ENCODE measurements at regions not wholly inside any gene's neighbourhood (a gene's known extent, or its start where the extent isn't known, plus 50 kb on each side); places are given as distances from the start of the nearest gene placed in this dataset.
A peak's percentile ranks its signal among the peaks of the same experiment; 100 is the strongest.
"Not testable (repeated sequence)": the region's sequence is repeated elsewhere in the genome, so short reads cannot be mapped to it uniquely, and the experiment has no call there.

- DNase-seq: peak; percentile 13
Observed at GRCh38 chr9:100714372-100715099, 136.7 kb downstream of the CAVIN4 start.

DNA sequence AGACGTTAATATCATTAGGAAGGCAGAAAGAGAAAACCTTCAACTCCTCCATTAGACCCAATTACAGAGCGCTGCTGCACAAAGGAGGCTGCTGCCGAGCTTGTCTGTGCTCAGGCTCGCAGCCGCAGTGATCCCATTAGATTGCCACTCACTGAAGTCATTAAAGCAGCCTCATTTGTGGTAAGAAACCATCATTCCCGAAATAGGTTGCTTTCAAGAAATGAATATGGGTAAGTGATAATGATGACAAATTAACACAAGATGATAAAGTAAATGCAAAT lies 137.2 kb downstream of the CAVIN4 start:
- no peak for DNase-seq

GRCh38 chr9:100718717-100719116 lies 140.8 kb downstream of the CAVIN4 start:
- DNase-seq: no peak

- no peak for DNase-seq
Observed at GRCh38 chr9:100720922-100721321, 143.0 kb downstream of the CAVIN4 start.

- DNase-seq: no peak
Observed at GRCh38 chr9:100724886-100725285, 147.0 kb downstream of the CAVIN4 start.

DNA sequence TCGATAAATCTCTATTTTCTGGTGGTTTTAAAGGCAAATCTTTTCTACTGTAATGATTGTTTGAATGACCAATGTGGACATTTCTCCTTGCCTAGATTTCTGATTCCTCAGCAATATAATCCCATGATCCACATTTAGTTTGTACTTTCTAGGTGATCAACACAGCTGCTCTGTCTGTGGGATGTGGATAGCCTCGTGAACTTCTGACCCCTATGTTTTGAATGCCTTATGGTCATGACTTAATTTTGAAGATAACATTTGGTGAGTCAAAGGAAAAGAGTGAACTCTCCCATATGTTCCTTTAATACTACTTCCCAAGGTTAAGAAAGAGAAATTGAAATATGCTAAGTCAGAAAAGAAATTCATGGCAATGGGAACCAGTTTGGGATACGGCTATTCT lies 147.5 kb downstream of the CAVIN4 start:
- DNase-seq: no peak

DNA sequence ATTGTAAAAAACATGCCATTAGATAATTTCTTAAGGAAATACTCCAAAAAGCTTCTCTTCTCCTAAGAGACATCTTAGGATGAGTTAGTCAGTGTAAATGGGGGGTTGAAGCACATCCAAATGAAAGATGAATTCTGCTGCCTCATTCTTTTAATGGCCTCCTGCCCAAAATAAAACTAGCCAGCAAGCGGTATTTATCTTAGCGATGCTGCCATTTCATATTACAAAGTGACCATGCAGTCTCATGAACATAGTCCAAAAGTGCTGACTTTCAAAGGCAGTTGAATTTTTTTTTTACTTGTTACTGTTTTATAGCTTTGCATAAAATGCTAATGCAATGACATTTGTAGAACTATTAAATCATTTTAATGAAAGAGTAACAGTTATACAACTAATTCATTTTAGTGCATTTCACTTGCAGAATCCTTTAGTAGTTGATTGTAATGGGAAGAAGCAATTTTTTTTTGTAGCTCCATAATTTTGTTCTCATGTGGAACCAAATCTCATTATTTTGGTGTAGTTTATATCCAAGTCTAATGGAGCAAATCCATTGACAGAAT lies 151.5 kb downstream of the CAVIN4 start:
- DNase-seq: no peak

GRCh38 chr9:100730086-100730485 lies 152.2 kb downstream of the CAVIN4 start:
- DNase-seq: no peak

GRCh38 chr9:100731038-100731556 lies 153.2 kb downstream of the CAVIN4 start:
- DNase-seq: no peak

DNA sequence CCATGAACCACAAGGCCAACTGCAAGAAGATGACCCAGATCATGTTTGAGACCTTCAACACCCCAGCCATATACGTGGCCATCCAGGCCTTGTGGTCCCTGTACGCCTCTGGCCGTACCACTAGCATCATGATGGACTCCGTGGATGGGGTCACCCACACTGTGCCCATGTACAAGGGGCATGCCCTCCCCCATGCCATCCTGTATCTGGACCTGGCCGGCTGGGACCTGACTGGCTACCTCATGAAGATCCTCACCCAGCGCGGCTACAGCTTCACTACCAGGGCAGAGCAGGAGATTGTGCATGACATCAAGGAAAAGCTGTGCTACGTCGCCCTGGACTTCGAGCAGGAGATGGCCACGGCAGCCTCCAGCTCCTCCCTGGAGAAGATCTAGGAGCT lies 153.7 kb downstream of the CAVIN4 start:
- no peak for DNase-seq

DNA sequence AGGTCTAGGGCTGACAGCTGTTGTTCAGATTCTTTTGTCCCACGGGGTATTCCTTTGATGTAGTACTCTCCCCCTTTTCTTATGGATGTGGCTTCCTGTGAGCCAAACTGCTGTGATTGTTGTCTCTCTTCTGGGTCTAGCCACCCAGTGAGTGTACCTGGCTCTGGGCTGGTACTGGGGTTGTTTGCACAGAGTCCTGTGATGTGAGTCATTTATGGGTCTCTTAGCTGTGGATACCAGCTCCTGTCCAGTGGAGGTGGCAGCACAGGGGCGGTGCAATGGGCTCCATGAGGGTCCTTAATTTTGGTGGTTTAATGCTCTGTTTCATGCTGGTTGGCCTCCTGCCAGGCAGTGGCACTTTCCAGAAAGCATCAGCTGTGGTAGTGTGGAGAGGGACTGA lies 161.3 kb downstream of the CAVIN4 start:
- no peak for DNase-seq

- no peak for DNase-seq
Observed at GRCh38 chr9:100739666-100740065, 161.8 kb downstream of the CAVIN4 start.

DNA sequence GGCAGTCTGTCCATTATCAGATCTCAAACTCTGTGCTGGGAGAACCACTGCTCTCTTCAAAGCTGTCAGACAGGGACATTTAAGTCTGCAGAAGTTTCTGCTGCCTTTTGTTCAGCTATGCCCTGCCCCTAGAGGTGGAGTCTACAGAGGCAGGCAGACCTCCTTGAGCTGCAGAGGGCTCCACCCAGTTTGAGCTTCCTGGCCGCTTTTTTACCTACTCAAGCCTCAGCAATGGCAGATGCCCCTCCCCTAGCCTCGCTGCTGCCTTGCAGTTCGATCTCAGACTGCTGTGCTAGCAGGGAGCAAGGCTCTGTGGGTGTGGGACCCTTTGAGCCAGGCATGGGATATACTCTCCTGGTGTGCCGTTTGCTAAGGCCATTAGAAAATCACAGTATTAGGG lies 171.1 kb downstream of the CAVIN4 start:
- not testable (repeated sequence) for DNase-seq

DNA sequence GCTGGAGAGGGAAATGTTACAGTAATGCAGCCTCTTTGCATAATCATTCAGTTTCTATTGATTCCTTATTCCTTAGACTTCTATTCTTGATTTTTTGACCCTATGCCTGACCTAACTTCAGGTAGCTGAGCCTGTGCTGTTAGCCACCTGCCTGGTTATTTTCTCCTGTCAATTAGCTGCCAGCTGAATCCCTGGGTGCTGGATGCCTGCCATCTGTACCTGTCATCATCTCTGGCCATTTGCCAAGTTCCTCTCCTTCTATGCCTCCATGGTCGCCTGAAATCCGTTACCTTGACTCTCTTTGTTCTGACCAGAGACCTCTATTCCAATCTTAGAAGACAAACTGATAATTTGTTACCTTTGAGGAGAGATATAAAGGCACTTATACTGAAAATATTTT lies 178.3 kb downstream of the CAVIN4 start:
- DNase-seq: no peak

DNA sequence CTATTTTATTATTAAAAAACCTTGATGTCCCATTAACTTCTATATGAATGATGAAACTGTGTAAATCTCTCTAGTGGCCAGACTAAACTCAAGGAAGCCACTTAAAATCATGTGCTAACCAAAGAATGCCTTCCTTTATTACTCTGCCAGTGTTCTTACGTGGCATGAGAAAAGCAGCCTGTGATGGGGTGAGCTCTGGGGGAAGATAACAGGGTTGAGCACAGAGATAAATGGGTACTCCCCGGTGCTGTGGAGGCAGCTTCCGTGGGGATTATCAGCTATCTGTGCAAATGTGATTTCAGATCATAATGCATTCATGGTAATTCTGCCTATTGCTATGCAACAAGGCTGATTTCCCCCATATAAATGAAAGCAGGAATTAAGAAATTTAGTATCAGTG lies 181.3 kb downstream of the CAVIN4 start:
- DNase-seq: no peak

DNA sequence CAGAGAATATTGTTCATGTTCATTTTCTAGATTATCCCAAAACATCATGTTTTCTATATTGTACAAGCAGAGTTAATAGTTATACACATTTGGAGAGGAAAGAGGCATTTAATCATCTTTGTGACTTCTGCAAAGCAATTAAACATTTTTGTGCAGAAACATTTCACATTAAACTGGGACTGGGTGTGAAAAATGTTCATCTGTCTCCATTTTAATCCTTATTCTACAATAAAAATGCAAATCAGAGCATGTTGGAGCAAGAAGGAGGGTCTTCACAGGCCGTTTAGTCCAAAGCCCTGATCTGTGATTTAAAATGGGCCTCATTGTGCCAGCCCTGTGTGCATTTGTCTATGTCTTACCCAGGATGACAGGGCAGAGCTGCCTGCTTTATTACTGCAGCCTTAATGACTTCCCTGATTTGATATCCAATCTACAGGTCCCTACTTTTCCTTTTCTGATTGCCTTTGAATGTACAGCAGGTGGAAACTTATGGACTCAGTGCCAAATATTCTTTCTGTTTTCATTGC lies 183.5 kb downstream of the CAVIN4 start:
- DNase-seq: no peak

DNA sequence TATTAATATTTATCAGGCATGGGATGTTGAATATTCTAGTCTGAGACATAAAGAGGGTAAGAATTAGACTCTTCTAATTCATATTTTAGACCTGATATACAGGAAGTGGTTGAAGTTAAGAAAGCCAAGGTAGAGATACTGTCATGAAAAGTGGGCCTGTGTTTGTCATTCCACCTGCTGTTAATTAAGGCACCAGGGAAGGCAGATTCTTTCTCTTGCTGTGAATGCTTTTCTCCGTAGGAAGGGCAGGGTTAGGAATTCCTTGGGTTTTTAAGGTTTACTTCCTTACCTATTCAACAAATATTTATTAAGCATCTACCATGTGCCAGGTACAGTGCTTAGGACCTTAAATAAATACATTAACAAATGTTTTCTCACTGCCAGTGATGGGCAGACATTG lies 196.4 kb downstream of the CAVIN4 start:
- DNase-seq: no peak

GRCh38 chr9:100774962-100775361 lies 197.1 kb downstream of the CAVIN4 start:
- no peak for DNase-seq

DNA sequence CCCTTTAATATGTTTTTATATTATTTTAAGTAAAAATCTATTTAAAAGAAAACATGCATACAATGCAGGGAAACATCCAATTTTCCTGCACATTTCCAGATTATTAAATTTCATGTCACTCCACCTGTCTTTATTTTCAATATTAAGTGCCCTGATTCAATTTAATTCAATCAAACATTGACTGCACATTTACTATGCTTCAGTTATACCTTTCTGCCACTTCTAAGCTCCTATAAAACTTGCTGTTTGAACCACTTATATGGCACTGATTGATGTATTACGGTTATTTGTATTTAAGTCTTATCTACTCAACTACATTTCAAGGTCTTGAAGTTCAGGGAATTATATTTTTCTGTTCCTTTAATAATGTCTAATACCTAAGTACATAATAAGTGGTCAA lies 198.0 kb downstream of the CAVIN4 start:
- DNase-seq: no peak

GRCh38 chr9:100784755-100785154 lies 206.9 kb downstream of the CAVIN4 start:
- no peak for DNase-seq

- no peak for DNase-seq
Observed at GRCh38 chr9:100785946-100786345, 208.1 kb downstream of the CAVIN4 start.

DNA sequence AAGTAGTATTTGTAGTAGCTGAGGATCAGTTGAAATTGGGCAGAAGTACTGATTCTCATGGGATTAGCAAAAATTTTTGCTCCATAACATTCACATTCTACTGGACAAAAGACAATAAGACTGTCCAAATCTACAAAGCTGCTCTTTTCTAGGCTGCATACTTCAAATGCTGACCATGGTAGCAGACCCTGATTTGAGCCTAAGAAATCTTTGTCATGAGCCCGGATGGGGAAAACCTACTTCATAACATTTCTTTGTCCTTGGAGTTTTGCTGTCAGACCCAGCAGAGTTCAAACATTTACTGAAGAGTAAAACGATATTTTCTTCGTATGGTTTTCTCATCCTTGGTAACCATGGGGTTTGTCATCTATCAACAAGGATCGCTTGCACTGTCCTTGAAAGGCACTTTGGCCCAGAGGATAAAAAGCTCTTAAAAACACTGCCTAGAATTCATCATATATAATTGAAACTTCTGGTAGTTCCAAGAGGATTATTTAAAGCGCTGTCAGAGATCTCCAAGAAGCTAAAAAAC lies 216.9 kb downstream of the CAVIN4 start:
- no peak for DNase-seq

DNA sequence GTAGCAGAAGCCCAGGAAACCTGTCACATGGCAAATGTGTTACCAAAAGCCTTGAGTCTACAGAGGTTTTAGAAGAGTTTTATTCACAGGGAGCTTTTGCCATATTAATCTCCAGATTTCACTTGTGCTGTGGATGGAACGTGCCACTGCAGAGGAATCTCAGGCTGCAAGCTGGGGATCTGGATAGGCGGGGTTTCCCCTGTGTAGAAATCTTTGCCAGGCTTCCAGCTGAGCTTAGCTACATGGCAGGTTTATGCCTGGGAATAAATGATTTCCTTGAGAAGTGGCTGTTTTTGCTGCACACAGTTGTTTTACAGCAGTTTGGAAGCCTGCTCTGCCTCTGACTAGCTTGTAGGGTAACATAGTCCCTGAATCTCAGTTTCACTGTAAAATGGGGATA lies 224.6 kb upstream of the PLPPR1 start:
- no peak for DNase-seq

- DNase-seq: no peak
Observed at GRCh38 chr9:100811643-100812042, 216.9 kb upstream of the PLPPR1 start.

DNA sequence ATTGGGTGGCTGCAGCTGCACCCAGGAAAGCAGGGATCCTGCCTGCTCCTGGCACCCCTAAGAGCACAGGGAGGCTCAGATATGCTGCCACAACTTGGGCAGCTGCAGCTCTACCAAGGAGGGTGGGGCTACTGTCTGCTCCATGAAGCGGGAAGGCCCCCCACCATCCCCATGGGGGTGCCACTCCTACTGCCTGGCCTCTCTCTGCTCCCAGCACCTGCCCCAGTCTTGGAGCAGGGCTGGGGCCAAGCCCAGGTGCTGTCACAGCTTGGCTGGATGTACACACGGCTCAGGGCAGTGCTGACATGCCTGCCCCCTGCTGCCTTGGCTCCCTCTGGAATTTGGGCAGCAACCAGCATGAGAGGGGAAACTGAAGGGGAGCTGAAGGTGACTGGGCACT lies 214.7 kb upstream of the PLPPR1 start:
- no peak for DNase-seq

Data from activated naive CD4-positive, alpha-beta T cell treated with Interleukin-2 at 50 U/mL for 16 hours (primary cell).